GM04504 (cell line): ENCODE measurements at regions not wholly inside any gene's neighbourhood (a gene's known extent, or its start where the extent isn't known, plus 50 kb on each side); places are given as distances from the start of the nearest gene placed in this dataset.
"Not testable (repeated sequence)": the region's sequence is repeated elsewhere in the genome, so short reads cannot be mapped to it uniquely, and the experiment has no call there.

Experiments used
- DNase-seq: peaks from one replicate; pipeline ENCODE4 v3.0.0-alpha.2; 2012; ENCODE audit warnings: low read depth

- DNase-seq: no peak
Observed at GRCh38 chr2:53536583-53537361, 230.8 kb upstream of the CHAC2 start.

GRCh38 chr2:53535234-53535840 lies 232.3 kb upstream of the CHAC2 start:
- DNase-seq: no peak

- no peak for DNase-seq
Observed at GRCh38 chr2:53530126-53530525, 237.5 kb upstream of the CHAC2 start.

GRCh38 chr2:53527056-53527455 lies 240.5 kb upstream of the CHAC2 start:
- no peak for DNase-seq

- DNase-seq: no peak
Observed at GRCh38 chr2:53519918-53520841, 247.4 kb upstream of the CHAC2 start.

- DNase-seq: no peak
Observed at GRCh38 chr2:53517406-53517805, 250.2 kb upstream of the CHAC2 start.

- DNase-seq: no peak
Observed at GRCh38 chr2:53516650-53517049, 251.0 kb upstream of the CHAC2 start.

- no peak for DNase-seq
Observed at GRCh38 chr2:53515435-53516332, 251.9 kb upstream of the CHAC2 start.

- DNase-seq: no peak
Observed at GRCh38 chr2:53513167-53513666, 254.4 kb upstream of the CHAC2 start.

- DNase-seq: peak; percentile 16
Observed at GRCh38 chr2:53512071-53512826, 255.4 kb upstream of the CHAC2 start.

- no peak for DNase-seq
Observed at GRCh38 chr2:53511549-53511948, 256.1 kb upstream of the CHAC2 start.

GRCh38 chr2:53510401-53510800 lies 257.2 kb upstream of the CHAC2 start:
- no peak for DNase-seq

- no peak for DNase-seq
Observed at GRCh38 chr2:53509831-53510388, 257.7 kb upstream of the CHAC2 start.

- DNase-seq: no peak
Observed at GRCh38 chr2:53508667-53509066, 258.9 kb upstream of the CHAC2 start.

- not testable (repeated sequence) for DNase-seq
Observed at GRCh38 chr2:53507070-53507469, 260.5 kb upstream of the CHAC2 start.

- no peak for DNase-seq
Observed at GRCh38 chr2:53505826-53506225, 261.8 kb upstream of the CHAC2 start.

GRCh38 chr2:53504507-53504906 lies 263.1 kb upstream of the CHAC2 start:
- no peak for DNase-seq

- no peak for DNase-seq
Observed at GRCh38 chr2:53500181-53500580, 267.4 kb upstream of the CHAC2 start.

- DNase-seq: no peak
Observed at GRCh38 chr2:53498210-53498609, 269.4 kb upstream of the CHAC2 start.

GRCh38 chr2:53497020-53497419 lies 270.6 kb upstream of the CHAC2 start:
- DNase-seq: no peak
